Liver (tissue), 3 donors: ENCODE measurements at regions not wholly inside any gene's neighbourhood (a gene's known extent, or its start where the extent isn't known, plus 50 kb on each side); places are given as distances from the start of the nearest gene placed in this dataset.

Source experiments
- ATF3 ChIP-seq: IDR thresholded peaks from 2 replicates; pipeline ENCODE4 v1.6.1; 2016; ENCODE audit warnings: antibody characterized with exemption
- CTCF ChIP-seq: fragments of 150-350 bp; IDR thresholded peaks from 2 replicates; pipeline ENCODE4 v1.5.1; 2017; ENCODE audit warnings: improper control_type of control experiment, low read depth, low read length; ENCODE audit not compliant: missing input control
- EGR1 ChIP-seq, 2 donors: IDR thresholded peaks; 2 replicates each; pipeline ENCODE4 v1.6.1; 2016 to 2018; ENCODE audit warnings: antibody characterized with exemption in 2 of 2, low read depth in 2 of 2
- GABPA ChIP-seq, 2 donors: IDR thresholded peaks in 1 of 2; conservative IDR thresholded peaks in 1 of 2; 2 replicates each; pipeline ENCODE4 v1.6.1; 2016; ENCODE audit warnings: antibody characterized with exemption in 2 of 2, mild to moderate bottlenecking in 1 of 2, moderate library complexity in 1 of 2
- HNF4G ChIP-seq: IDR thresholded peaks from 2 replicates; pipeline ENCODE4 v1.6.1; 2016; ENCODE audit warnings: antibody characterized with exemption
- JUND ChIP-seq, 2 donors: IDR thresholded peaks; 2 replicates each; pipeline ENCODE4 v1.6.1; 2016; ENCODE audit warnings: antibody characterized with exemption in 2 of 2
- MAX ChIP-seq: IDR thresholded peaks from 2 replicates; pipeline ENCODE4 v1.6.1; 2016; ENCODE audit warnings: antibody characterized with exemption
- RAD21 ChIP-seq, 2 donors: IDR thresholded peaks; 2 replicates each; pipeline ENCODE4 v1.6.1; 2016; ENCODE audit warnings: antibody characterized with exemption in 2 of 2, mild to moderate bottlenecking in 2 of 2
- REST ChIP-seq: IDR thresholded peaks from 2 replicates; pipeline ENCODE4 v1.6.1; 2016; ENCODE audit warnings: antibody characterized with exemption, mild to moderate bottlenecking
- SP1 ChIP-seq: IDR thresholded peaks from 2 replicates; pipeline ENCODE4 v1.6.1; 2018; ENCODE audit warnings: antibody characterized with exemption, mild to moderate bottlenecking
- TAF1 ChIP-seq: conservative IDR thresholded peaks from 2 replicates; pipeline ENCODE4 v1.6.1; 2016; ENCODE audit warnings: antibody characterized with exemption, mild to moderate bottlenecking
- YY1 ChIP-seq: IDR thresholded peaks from 2 replicates; pipeline ENCODE4 v1.6.1; 2016; ENCODE audit warnings: antibody characterized with exemption, mild to moderate bottlenecking
- donor health status: healthy.
- donor health status: healthy.

GRCh38 chr5:19047277-19047676 is 940.7 kb downstream of the CDH18 start:
- TF ChIP-seq CTCF = no peak
- TF ChIP-seq TAF1 = no peak
- TF ChIP-seq REST = no peak
- TF ChIP-seq ATF3 = no peak
- no peak for TF ChIP-seq RAD21 (IDR thresholded peaks at IDR 0.05)
- TF ChIP-seq JUND (IDR thresholded peaks at IDR 0.05) = no peak
- no peak for TF ChIP-seq GABPA (IDR thresholded peaks at IDR 0.05 in 1 of 2, conservative IDR thresholded peaks at IDR 0.05 in 1 of 2)
- no peak for TF ChIP-seq HNF4G
- no peak for TF ChIP-seq MAX
- TF ChIP-seq SP1 = no peak
- no peak for TF ChIP-seq YY1
- no peak for TF ChIP-seq EGR1 (IDR thresholded peaks at IDR 0.05; ENCODE audit: low read depth in 2 of 2)
